IMR-90 (cell line): ENCODE measurements at regions not wholly inside any gene's neighbourhood (a gene's known extent, or its start where the extent isn't known, plus 50 kb on each side); places are given as distances from the start of the nearest gene placed in this dataset.

Experiments used
- ATAC-seq: fragments of 200-7000 bp; cut with Tn5 transposase; 2 replicates; pipeline ENCODE4 v1.9.1; 2020; ENCODE audit warnings: low read depth, mild to moderate bottlenecking, moderate library complexity
- BruUV-seq: library from RNA; stranded (reverse); fragments of 400-500 nt; replicated peaks from 2 replicates; lab custom pipeline; 2021; lab: Mats Ljungman, UMichigan
- CTCF ChIA-PET: fragments of 300-600 bp; formaldehyde crosslinking; extraction: SDS; loops from one replicate; lab custom pipeline; 2021; ENCODE audit warnings: antibody characterized with exemption; lab: Yijun Ruan, JAX
- POLR2A ChIA-PET: fragments of 300-600 bp; sonication (Branson Sonifier 250); formaldehyde crosslinking; loops from one replicate; lab custom pipeline; 2022; ENCODE audit warnings: antibody characterized with exemption; ENCODE audit not compliant: unreplicated experiment; lab: Charles Lee
- DNase-seq: peaks from one replicate; pipeline ENCODE4 v3.0.0; 2013
- H2AFZ ChIP-seq: replicated peaks from 2 replicates; pipeline ENCODE3; 2013; ENCODE audit warnings: low read length, mild to moderate bottlenecking; ENCODE audit not compliant: poor library complexity
- H2AK5ac ChIP-seq: 2 replicates; pipeline ENCODE4 v1.6.1; 2013; ENCODE audit warnings: low read depth, low read length, inconsistent platforms
- H2AK9ac ChIP-seq: replicated peaks from 2 replicates; pipeline ENCODE3; 2013; ENCODE audit warnings: mild to moderate bottlenecking, low read depth, low read length, moderate library complexity; ENCODE audit not compliant: poor library complexity
- H2BK120ac ChIP-seq: 2 replicates; pipeline ENCODE4 v1.6.1; 2013; ENCODE audit warnings: low read depth, low read length, inconsistent platforms
- H2BK15ac ChIP-seq: 3 replicates; pipeline ENCODE4 v1.6.1; 2013; ENCODE audit warnings: low read depth, low read length, inconsistent platforms
- H2BK20ac ChIP-seq: 2 replicates; pipeline ENCODE4 v1.6.1; 2013; ENCODE audit warnings: low read depth, mild to moderate bottlenecking, inconsistent platforms, low read length, moderate library complexity
- H2BK5ac ChIP-seq: 2 replicates; pipeline ENCODE4 v1.6.1; 2013; ENCODE audit warnings: mild to moderate bottlenecking, low read depth, low read length, inconsistent platforms; ENCODE audit not compliant: poor library complexity, severe bottlenecking
- H3K14ac ChIP-seq: replicated peaks from 2 replicates; pipeline ENCODE4 v1.6.1; 2013; ENCODE audit warnings: low read depth, low read length, inconsistent platforms
- H3K18ac ChIP-seq: 2 replicates; pipeline ENCODE4 v1.6.1; 2013; ENCODE audit warnings: low read depth, low read length, control low read depth
- H3K23ac ChIP-seq: 2 replicates; pipeline ENCODE4 v1.6.1; 2013; ENCODE audit warnings: low read depth, low read length, inconsistent platforms
- H3K27ac ChIP-seq: 2 replicates; pipeline ENCODE4 v1.5.1; 2013; ENCODE audit warnings: mild to moderate bottlenecking, control low read depth, low read length; ENCODE audit not compliant: insufficient read depth
- H3K27me3 ChIP-seq: 2 replicates; pipeline ENCODE4 v1.6.1; 2013; ENCODE audit warnings: low read length; ENCODE audit not compliant: control insufficient read depth, insufficient read depth
- H3K36me3 ChIP-seq: 2 replicates; pipeline ENCODE4 v1.6.1; 2013; ENCODE audit warnings: low read length, mixed read lengths; ENCODE audit not compliant: control insufficient read depth, insufficient read depth
- H3K4ac ChIP-seq: 2 replicates; pipeline ENCODE4 v1.6.1; 2013; ENCODE audit warnings: low read depth, low read length, inconsistent platforms
- H3K4me1 ChIP-seq: 2 replicates; pipeline ENCODE4 v1.6.1; 2013; ENCODE audit warnings: low read length, mixed read lengths; ENCODE audit not compliant: control insufficient read depth, insufficient read depth
- H3K4me2 ChIP-seq: 2 replicates; pipeline ENCODE4 v1.6.1; 2013; ENCODE audit warnings: low read depth, mild to moderate bottlenecking, control low read depth, low read length, moderate library complexity
- H3K4me3 ChIP-seq: 2 replicates; pipeline ENCODE4 v1.5.1; 2013; ENCODE audit warnings: low read depth, mild to moderate bottlenecking, control low read depth, low read length, moderate library complexity; ENCODE audit not compliant: insufficient read depth
- H3K56ac ChIP-seq: 2 replicates; pipeline ENCODE4 v1.6.1; 2013; ENCODE audit warnings: low read length, inconsistent platforms; ENCODE audit not compliant: insufficient read depth; ENCODE audit errors: extremely low read depth
- H3K79me1 ChIP-seq, 2 experiments: 2 replicates each; pipeline ENCODE4 v1.6.1; 2013; ENCODE audit warnings: low read length in 2 of 2, inconsistent platforms in 1 of 2, low read depth in 1 of 2
- H3K9ac ChIP-seq: 2 replicates; pipeline ENCODE4 v1.6.1; 2013; ENCODE audit warnings: low read depth, low read length, control low read depth
- H3K9me1 ChIP-seq: 2 replicates; pipeline ENCODE4 v1.6.1; 2013; ENCODE audit warnings: low read length, inconsistent platforms; ENCODE audit not compliant: insufficient read depth
- H3K9me3 ChIP-seq: 2 replicates; pipeline ENCODE4 v1.6.1; 2013; ENCODE audit warnings: low read length; ENCODE audit not compliant: control insufficient read depth, insufficient read depth
- H4K20me1 ChIP-seq: 2 replicates; pipeline ENCODE4 v1.6.1; 2013; ENCODE audit warnings: low read length, inconsistent platforms; ENCODE audit not compliant: insufficient read depth
- H4K5ac ChIP-seq: 2 replicates; pipeline ENCODE4 v1.6.1; 2013; ENCODE audit warnings: mild to moderate bottlenecking, low read depth, low read length, control low read depth
- H4K8ac ChIP-seq, 2 experiments: 2 replicates each; pipeline ENCODE4 v1.6.1; 2013; ENCODE audit warnings: low read depth in 2 of 2, low read length in 2 of 2, control low read depth in 1 of 2, inconsistent platforms in 1 of 2
- H4K91ac ChIP-seq: 2 replicates; pipeline ENCODE4 v1.6.1; 2013; ENCODE audit warnings: low read depth, low read length, inconsistent platforms; ENCODE audit not compliant: insufficient read depth
- BHLHE40 ChIP-seq: fragments of 150-350 bp; IDR thresholded peaks from 2 replicates; pipeline ENCODE4 v1.6.1; 2016; ENCODE audit warnings: mild to moderate bottlenecking, low read depth, low read length
- CEBPB ChIP-seq: IDR thresholded peaks from 2 replicates; pipeline ENCODE4 v1.6.1; 2012; ENCODE audit warnings: low read depth, low read length, improper control_type of control experiment
- CHD1 ChIP-seq: IDR thresholded peaks from 2 replicates; pipeline ENCODE4 v1.6.1; 2012; ENCODE audit warnings: low read depth, low read length, improper control_type of control experiment
- FOS ChIP-seq: fragments of 150-350 bp; IDR thresholded peaks from 2 replicates; pipeline ENCODE4 v1.6.1; 2016; ENCODE audit warnings: low read depth, low read length
- MAFK ChIP-seq: IDR thresholded peaks from 2 replicates; pipeline ENCODE4 v1.6.1; 2012; ENCODE audit warnings: low read depth, low read length, improper control_type of control experiment
- MAZ ChIP-seq: IDR thresholded peaks from 2 replicates; pipeline ENCODE4 v1.6.1; 2012; ENCODE audit warnings: low read depth, mild to moderate bottlenecking, low read length, improper control_type of control experiment, moderate library complexity, borderline replicate concordance
- NFE2L2 ChIP-seq: fragments of 150-350 bp; IDR thresholded peaks from 2 replicates; pipeline ENCODE4 v1.6.1; 2016; ENCODE audit warnings: low read depth, mild to moderate bottlenecking, low read length
- POLR2A ChIP-seq: IDR thresholded peaks from 2 replicates; pipeline ENCODE4 v1.6.1; 2012; ENCODE audit warnings: mild to moderate bottlenecking, low read depth, low read length
- RCOR1 ChIP-seq: IDR thresholded peaks from 2 replicates; pipeline ENCODE4 v1.6.1; 2012; ENCODE audit warnings: mild to moderate bottlenecking, low read length, improper control_type of control experiment; ENCODE audit not compliant: insufficient replicate concordance
- SMC3 ChIP-seq: fragments of 150-350 bp; IDR thresholded peaks from 2 replicates; pipeline ENCODE4 v1.6.1; 2016; ENCODE audit warnings: low read depth, mild to moderate bottlenecking, antibody characterized with exemption, low read length, moderate library complexity
- WGBS, 2 experiments: methylation state at CpG; one replicate each; pipeline versions ENCODE4 v1.1.5 to v1.1.7; 2013; ENCODE audit warnings: missing lambda C conversion rate in 2 of 2; ENCODE audit not compliant: insufficient read length in 1 of 2; ENCODE audit errors: extremely low coverage in 2 of 2; 5-methylcytosine and 5-hydroxymethylcytosine counted together
- dilution Hi-C: fragments of 300-500 bp; cut with HindIII; formaldehyde crosslinking; loops from one replicate; pipeline ENCODE4 v1.14.3; 2018; ENCODE audit warnings: low sequenced_read_pairs; ENCODE audit not compliant: unreplicated experiment
- in situ Hi-C: fragments of 300-500 bp; cut with MboI; formaldehyde crosslinking; loops from 3 replicates; pipeline ENCODE4 v1.14.3; 2019; ENCODE audit warnings: low sequenced_read_pairs, inconsistent platforms, mixed read lengths
- intact Hi-C: fragments of 100-400 bp; cut with micrococcal nuclease; formaldehyde crosslinking; loops from 2 replicates; pipeline ENCODE4 v1.10.0; 2022
- TF ChIP-seq, protein P1 (sequence below): conservative IDR thresholded peaks from 2 replicates; pipeline ENCODE4 v1.5.1; 2012; ENCODE audit warnings: mild to moderate bottlenecking, low read depth, low read length, improper control_type of control experiment
- TF ChIP-seq, protein P2 (sequence below): fragments of 150-350 bp; IDR thresholded peaks from 2 replicates; pipeline ENCODE4 v1.6.1; 2016; ENCODE audit warnings: low read depth, mild to moderate bottlenecking, low read length, moderate library complexity, borderline replicate concordance
- TF ChIP-seq, protein P3 (sequence below): fragments of 150-350 bp; IDR thresholded peaks from 2 replicates; pipeline ENCODE4 v1.6.1; 2017; ENCODE audit warnings: mild to moderate bottlenecking, antibody characterized with exemption, low read length, low read depth

DNA sequence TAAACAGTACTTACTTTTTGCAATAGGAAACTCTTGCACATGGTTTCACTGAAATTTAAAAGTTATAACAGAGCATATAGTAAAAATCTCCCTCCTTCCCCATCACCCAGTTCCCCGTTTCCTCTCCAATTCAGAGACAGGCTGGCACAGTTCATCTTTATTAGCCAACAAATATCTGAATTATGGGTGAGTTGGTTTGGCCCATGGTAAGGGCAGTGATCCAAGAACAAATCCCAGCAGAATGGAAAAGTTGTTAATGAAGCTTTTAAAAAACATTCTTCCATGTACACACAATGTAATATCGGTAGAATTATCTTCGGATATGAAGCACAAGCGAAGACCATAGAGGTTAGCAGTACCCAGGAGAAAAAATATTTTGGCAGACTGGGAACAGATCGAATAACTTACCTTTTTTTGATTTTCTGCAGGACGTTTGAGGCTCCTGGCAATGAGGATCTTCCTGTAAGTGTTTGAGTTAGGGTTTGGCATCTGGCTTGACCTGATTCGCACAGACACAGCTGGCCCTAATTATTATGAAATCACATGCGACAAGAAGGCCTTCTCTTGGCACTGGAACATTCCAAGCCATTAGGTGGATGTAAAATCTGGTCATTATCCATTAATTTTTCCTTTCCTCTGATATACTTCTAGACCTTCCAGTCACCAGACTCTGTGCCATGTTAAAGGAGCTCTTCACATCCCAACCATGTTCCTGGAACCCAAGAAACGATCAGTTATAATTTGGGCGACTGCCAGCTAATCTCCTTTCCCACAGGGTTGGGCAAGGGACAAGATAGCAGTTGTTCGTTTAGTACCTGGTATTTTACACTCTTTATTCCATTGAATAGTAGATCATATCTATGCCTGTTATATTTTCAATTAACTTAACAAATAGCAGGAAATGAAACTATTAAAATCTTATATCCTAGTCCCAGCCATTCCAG, 139.4 kb upstream of the TSC22D1 start:
- Histone ChIP-seq H3K36me3 (no peaks in the 10 kb centered on the region), H4K91ac (peak overlapping the region; percentile 42; the same call in 1 of the 2 replicates), H2AK5ac (peak overlapping the region; percentile 31), H3K56ac (0 out of 2 replicates have a peak overlapping the region, but pooled peaks have one; percentile 5), H3K9me1 (no peaks in the 10 kb centered on the region; the same call in 1 of the 2 replicates), H4K5ac (peak overlapping the region; percentile 65), H3K9me3 (no peaks in the 10 kb centered on the region), H2AFZ (no peak overlapping the region), H3K18ac (peak overlapping the region; percentile 95), H3K27ac (peak overlapping the region; percentile 15; the same call in 1 of the 2 replicates), H2BK15ac (peak overlapping the region; percentile 81; the same call in 2 of the 3 replicates), H3K79me1 (0 out of 4 replicates have a peak, but pooled peaks cover 0 to 5% of the 10 kb centered on the region in 2 experiments), H2BK20ac (peak overlapping the region; percentile 96), H4K8ac (peak overlapping the region; percentile 82 to 93; a peak in 3 of 4 replicates), H3K14ac (peak overlapping the region; percentile 65), H3K4ac (peak overlapping the region; percentile 97), H4K20me1 (no peaks in the 10 kb centered on the region), H3K4me1 (peaks cover 18% of the 10 kb centered on the region), H2AK9ac (no peak overlapping the region), H3K23ac (peak overlapping the region; percentile 0; the same call in 1 of the 2 replicates), H3K4me3 (no peak overlapping the region), H2BK120ac (peak overlapping the region; percentile 95), H3K27me3 (no peaks in the 10 kb centered on the region), H2BK5ac (peak overlapping the region; percentile 87), H3K9ac (no peak overlapping the region), H3K4me2 (no peak overlapping the region)
- POLR2A ChIA-PET, result interaction anchor here (0.5 to 0.8 kb wide), 4 partner anchors 9 to 166 kb away, joined by 3 to 4 read pairs (median 4); no protein-coding TSS in a partner anchor
- in situ Hi-C loops (no loop called here), dilution Hi-C loops (no loop called here), intact Hi-C loops (loop anchor here (10.0 kb wide), 1 partner anchor 159 kb away; no protein-coding TSS in a partner anchor)
- DNase-seq, result no peak
- ATAC-seq, result no peak
- CTCF ChIA-PET, result interaction anchor here (0.6 to 0.7 kb wide), 3 partner anchors 15 to 91 kb away, joined by 3 read pairs; no protein-coding TSS in a partner anchor
- BruUV-seq, result no TSS peak
- no CpG with 5 or more reads among the region's 11 CpGs for WGBS, 2 experiments
- TF ChIP-seq, protein P1, sequence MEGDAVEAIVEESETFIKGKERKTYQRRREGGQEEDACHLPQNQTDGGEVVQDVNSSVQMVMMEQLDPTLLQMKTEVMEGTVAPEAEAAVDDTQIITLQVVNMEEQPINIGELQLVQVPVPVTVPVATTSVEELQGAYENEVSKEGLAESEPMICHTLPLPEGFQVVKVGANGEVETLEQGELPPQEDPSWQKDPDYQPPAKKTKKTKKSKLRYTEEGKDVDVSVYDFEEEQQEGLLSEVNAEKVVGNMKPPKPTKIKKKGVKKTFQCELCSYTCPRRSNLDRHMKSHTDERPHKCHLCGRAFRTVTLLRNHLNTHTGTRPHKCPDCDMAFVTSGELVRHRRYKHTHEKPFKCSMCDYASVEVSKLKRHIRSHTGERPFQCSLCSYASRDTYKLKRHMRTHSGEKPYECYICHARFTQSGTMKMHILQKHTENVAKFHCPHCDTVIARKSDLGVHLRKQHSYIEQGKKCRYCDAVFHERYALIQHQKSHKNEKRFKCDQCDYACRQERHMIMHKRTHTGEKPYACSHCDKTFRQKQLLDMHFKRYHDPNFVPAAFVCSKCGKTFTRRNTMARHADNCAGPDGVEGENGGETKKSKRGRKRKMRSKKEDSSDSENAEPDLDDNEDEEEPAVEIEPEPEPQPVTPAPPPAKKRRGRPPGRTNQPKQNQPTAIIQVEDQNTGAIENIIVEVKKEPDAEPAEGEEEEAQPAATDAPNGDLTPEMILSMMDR, result no peak
- TF ChIP-seq, protein P2, sequence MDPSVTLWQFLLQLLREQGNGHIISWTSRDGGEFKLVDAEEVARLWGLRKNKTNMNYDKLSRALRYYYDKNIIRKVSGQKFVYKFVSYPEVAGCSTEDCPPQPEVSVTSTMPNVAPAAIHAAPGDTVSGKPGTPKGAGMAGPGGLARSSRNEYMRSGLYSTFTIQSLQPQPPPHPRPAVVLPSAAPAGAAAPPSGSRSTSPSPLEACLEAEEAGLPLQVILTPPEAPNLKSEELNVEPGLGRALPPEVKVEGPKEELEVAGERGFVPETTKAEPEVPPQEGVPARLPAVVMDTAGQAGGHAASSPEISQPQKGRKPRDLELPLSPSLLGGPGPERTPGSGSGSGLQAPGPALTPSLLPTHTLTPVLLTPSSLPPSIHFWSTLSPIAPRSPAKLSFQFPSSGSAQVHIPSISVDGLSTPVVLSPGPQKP, result no peak
- TF ChIP-seq CEBPB (no peak), MAFK (no peak), POLR2A (no peak), FOS (no peak), RCOR1 (no peak), NFE2L2 (no peak), CHD1 (no peak), SMC3 (no peak), MAZ (no peak), BHLHE40 (no peak)
- TF ChIP-seq, protein P3, sequence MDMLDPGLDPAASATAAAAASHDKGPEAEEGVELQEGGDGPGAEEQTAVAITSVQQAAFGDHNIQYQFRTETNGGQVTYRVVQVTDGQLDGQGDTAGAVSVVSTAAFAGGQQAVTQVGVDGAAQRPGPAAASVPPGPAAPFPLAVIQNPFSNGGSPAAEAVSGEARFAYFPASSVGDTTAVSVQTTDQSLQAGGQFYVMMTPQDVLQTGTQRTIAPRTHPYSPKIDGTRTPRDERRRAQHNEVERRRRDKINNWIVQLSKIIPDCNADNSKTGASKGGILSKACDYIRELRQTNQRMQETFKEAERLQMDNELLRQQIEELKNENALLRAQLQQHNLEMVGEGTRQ, result no peak
